Activated CD4-positive, alpha-beta T cell treated with anti-CD3 and anti-CD28 coated beads, Interleukin-10, Interleukin-2, amounts not matched to agents 100 ng/mL and 50 ng/mL, durations not matched to agents 16 hours and 8 hours (primary cell): ENCODE measurements at regions not wholly inside any gene's neighbourhood (a gene's known extent, or its start where the extent isn't known, plus 50 kb on each side); places are given as distances from the start of the nearest gene placed in this dataset.
"Not testable (repeated sequence)": the region's sequence is repeated elsewhere in the genome, so short reads cannot be mapped to it uniquely, and the experiment has no call there.

Source experiments
- DNase-seq: peaks from one replicate; pipeline ENCODE4 v3.0.0-alpha.2; 2020

- no peak for DNase-seq
Measured at GRCh38 chr2:226184540-226184939, 615.1 kb downstream of the IRS1 start.

GRCh38 chr2:226183550-226183949 lies 616.1 kb downstream of the IRS1 start:
- no peak for DNase-seq

GRCh38 chr2:226183033-226183432 lies 616.6 kb downstream of the IRS1 start:
- no peak for DNase-seq

- no peak for DNase-seq
Measured at GRCh38 chr2:226181909-226182308, 617.7 kb downstream of the IRS1 start.

GRCh38 chr2:226180281-226180884 lies 619.2 kb downstream of the IRS1 start:
- DNase-seq: no peak

GRCh38 chr2:226179010-226179409 lies 620.6 kb downstream of the IRS1 start:
- no peak for DNase-seq

- no peak for DNase-seq
Measured at GRCh38 chr2:226176283-226176984, 623.2 kb downstream of the IRS1 start.

GRCh38 chr2:226174390-226174789 lies 625.2 kb downstream of the IRS1 start:
- no peak for DNase-seq

GRCh38 chr2:226172939-226173338 lies 626.7 kb downstream of the IRS1 start:
- DNase-seq: no peak

- no peak for DNase-seq
Measured at GRCh38 chr2:226172309-226172708, 627.3 kb downstream of the IRS1 start.

- DNase-seq: no peak
Measured at GRCh38 chr2:226169751-226170581, 629.7 kb downstream of the IRS1 start.

GRCh38 chr2:226168496-226169160 lies 631.0 kb downstream of the IRS1 start:
- no peak for DNase-seq

- no peak for DNase-seq
Measured at GRCh38 chr2:226164512-226164911, 635.1 kb downstream of the IRS1 start.

GRCh38 chr2:226160617-226161016 lies 639.0 kb downstream of the IRS1 start:
- DNase-seq: not testable (repeated sequence)

GRCh38 chr2:226159875-226160479 lies 639.6 kb downstream of the IRS1 start:
- no peak for DNase-seq

- no peak for DNase-seq
Measured at GRCh38 chr2:226158940-226159339, 640.7 kb downstream of the IRS1 start.

- DNase-seq: no peak
Measured at GRCh38 chr2:226158229-226158628, 641.4 kb downstream of the IRS1 start.

- DNase-seq: no peak
Measured at GRCh38 chr2:226155093-226155875, 644.3 kb downstream of the IRS1 start.

- DNase-seq: no peak
Measured at GRCh38 chr2:226154610-226155009, 645.0 kb downstream of the IRS1 start.

- no peak for DNase-seq
Measured at GRCh38 chr2:226153553-226153952, 646.1 kb downstream of the IRS1 start.

- DNase-seq: no peak
Measured at GRCh38 chr2:226151157-226151556, 648.5 kb downstream of the IRS1 start.

- no peak for DNase-seq
Measured at GRCh38 chr2:226143091-226143490, 656.5 kb downstream of the IRS1 start.
